Ovary (tissue), 7 donors: ENCODE measurements at regions not wholly inside any gene's neighbourhood (a gene's known extent, or its start where the extent isn't known, plus 50 kb on each side); places are given as distances from the start of the nearest gene placed in this dataset.

ENCODE experiments used
- DNase-seq, 5 donors: peaks; one replicate each; pipeline ENCODE4 v3.0.0-alpha.2; 2019 to 2020
- H3K27ac ChIP-seq, 2 donors: fragments of 200-600 bp; one replicate each; pipeline versions ENCODE4 v1.5.1 to v1.8.0; 2019 to 2022
- H3K27me3 ChIP-seq: fragments of 200-600 bp; one replicate; pipeline ENCODE4 v1.8.0; 2022
- H3K36me3 ChIP-seq: fragments of 200-600 bp; sonication (generic); one replicate; pipeline ENCODE4 v1.5.1; 2019
- H3K4me1 ChIP-seq: one replicate; pipeline ENCODE4 v1.8.1; 2013; ENCODE audit warnings: mild to moderate bottlenecking, moderate library complexity; ENCODE audit not compliant: insufficient read depth
- H3K4me3 ChIP-seq: fragments of 200-600 bp; sonication (generic); one replicate; pipeline ENCODE4 v1.5.1; 2017
- H3K9me3 ChIP-seq, 2 donors: fragments of 200-600 bp in 1 of 2; sonication (generic) in 1 of 2; one replicate each; pipeline versions ENCODE4 v1.5.1 to v1.8.1; 2013 to 2019; ENCODE audit warnings: mild to moderate bottlenecking in 1 of 2, moderate library complexity in 1 of 2
- CTCF ChIP-seq, 3 donors: fragments of 450-650 bp in 2 of 3; fragments of 200-600 bp in 1 of 3; IDR thresholded peaks; one replicate each; pipeline versions ENCODE4 v1.5.1 to v1.8.0; 2016 to 2022; ENCODE audit warnings: antibody characterized with exemption in 3 of 3, mild to moderate bottlenecking in 1 of 3
- EP300 ChIP-seq: sonication (generic); formaldehyde crosslinking; IDR thresholded peaks from one replicate; pipeline ENCODE4 v1.6.1; 2017; ENCODE audit warnings: antibody characterized with exemption
- POLR2A ChIP-seq: fragments of 450-650 bp; IDR thresholded peaks from one replicate; pipeline ENCODE4 v1.6.1; 2017; ENCODE audit warnings: antibody characterized with exemption, mild to moderate bottlenecking, moderate library complexity
- WGBS, 3 donors: extraction: QIAGEN DNeasy Blood & Tissue Kit in 1 of 3; methylation state at CpG; one replicate each; pipeline versions ENCODE4 v1.1.5 to v1.1.7; 2013 to 2017; 5-methylcytosine and 5-hydroxymethylcytosine counted together
- intact Hi-C, 4 donors: fragments of 100-400 bp; cut with DNase I; formaldehyde crosslinking; loops; one replicate each; pipeline versions ENCODE4 v1.11.0 to v1.15.1; 2022 to 2023
- donor health status: DM: no; HTN: no; CAD: no; lungs with moderate emphysema.
- donor health status: DM: no; HTN: no; CAD: no.
- donor health status: Bipolar disorder and iron deficiency.
- donor health status: DM: no; HTN: no; CAD: no.
- donor health status: DM: yes; HTN: yes; CAD: no.

GRCh38 chr6:6820641-6821238 is 232.2 kb downstream of the LY86 start:
- no peaks in the 10 kb centered on the region for H3K9me3 ChIP-seq
- DNase-seq = no peak
- H3K4me1 ChIP-seq = no peaks in the 10 kb centered on the region
- H3K27ac ChIP-seq = no peak overlapping the region
- 77 to 78% (median 78%) methylated on average over 10 of the region's 10 CpGs for WGBS, 3 donors
- no peaks in the 10 kb centered on the region for H3K27me3 ChIP-seq
- H3K4me3 ChIP-seq = no peak overlapping the region
- intact Hi-C loops = no loop called here
- no peaks in the 10 kb centered on the region for H3K36me3 ChIP-seq
- TF ChIP-seq EP300 (no peak), POLR2A (no peak), CTCF (IDR thresholded peaks at IDR 0.05) (no peak)

GRCh38 chr6:6821639-6822261 is 233.2 kb downstream of the LY86 start:
- TF ChIP-seq POLR2A (no peak), CTCF (IDR thresholded peaks at IDR 0.05) (no peak), EP300 (no peak)
- WGBS, 3 donors = 69 to 80% (median 72%) methylated on average over 3 of the region's 3 CpGs
- Histone ChIP-seq H3K9me3 (no peaks in the 10 kb centered on the region), H3K27ac (no peak overlapping the region), H3K27me3 (no peaks in the 10 kb centered on the region), H3K4me1 (no peaks in the 10 kb centered on the region), H3K4me3 (no peak overlapping the region), H3K36me3 (no peaks in the 10 kb centered on the region)
- DNase-seq = no peak
- intact Hi-C loops = no loop called here

DNA sequence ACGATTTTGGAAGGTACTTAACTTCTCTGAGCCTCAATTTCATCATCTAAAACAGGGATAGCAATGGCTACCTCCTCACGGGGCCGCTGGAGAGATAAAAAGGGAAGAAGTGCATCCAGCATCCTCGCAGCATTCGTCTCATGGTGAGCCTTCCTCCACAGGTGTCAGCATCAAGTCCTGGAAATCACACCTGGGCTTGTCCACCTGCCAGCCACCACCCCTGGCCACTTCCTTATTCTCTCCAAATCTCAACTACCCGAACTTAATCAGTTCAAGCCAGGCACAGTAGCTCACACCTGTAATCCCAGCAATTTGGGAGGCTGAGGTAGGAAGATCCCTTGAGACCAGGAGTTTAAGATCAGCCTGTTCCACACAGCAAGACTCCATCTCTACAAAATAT is 234.5 kb downstream of the LY86 start:
- no peaks in the 10 kb centered on the region for H3K36me3 ChIP-seq
- WGBS, 3 donors = 81 to 92% (median 84%) methylated on average over 6 of the region's 6 CpGs
- no peaks in the 10 kb centered on the region for H3K27me3 ChIP-seq
- intact Hi-C loops = no loop called here
- DNase-seq = no peak
- TF ChIP-seq CTCF (IDR thresholded peaks at IDR 0.05) (no peak), EP300 (no peak), POLR2A (no peak)
- H3K9me3 ChIP-seq = no peaks in the 10 kb centered on the region
- no peak overlapping the region for H3K27ac ChIP-seq
- no peaks in the 10 kb centered on the region for H3K4me1 ChIP-seq
- H3K4me3 ChIP-seq = no peak overlapping the region

- DNase-seq = no peak
- Histone ChIP-seq H3K36me3 (no peaks in the 10 kb centered on the region), H3K4me1 (no peaks in the 10 kb centered on the region), H3K27me3 (no peaks in the 10 kb centered on the region), H3K27ac (no peak overlapping the region), H3K9me3 (no peaks in the 10 kb centered on the region), H3K4me3 (no peak overlapping the region)
- WGBS, 3 donors = 46 to 71% (median 59%) methylated on average over 5 of the region's 5 CpGs
- TF ChIP-seq POLR2A (no peak), EP300 (no peak), CTCF (IDR thresholded peaks at IDR 0.05) (no peak)
- intact Hi-C loops = no loop called here
These were observed 235.2 kb downstream of the LY86 start for GRCh38 chr6:6823568-6824224.
